HFFc6 (cell line): ENCODE measurements at regions not wholly inside any gene's neighbourhood (a gene's known extent, or its start where the extent isn't known, plus 50 kb on each side); places are given as distances from the start of the nearest gene placed in this dataset.

Source experiments
- DNase-seq: peaks from one replicate; pipeline ENCODE4 v3.0.0-alpha.2; 2018
- H3K27ac Mint-ChIP-seq: 2 replicates; pipeline ENCODE4 v1.8.0; 2020; ENCODE audit warnings: mild to moderate bottlenecking, mixed read lengths
- H3K27me3 Mint-ChIP-seq: 2 replicates; pipeline ENCODE4 v1.8.0; 2021; ENCODE audit warnings: mild to moderate bottlenecking, moderate library complexity, mixed read lengths; ENCODE audit not compliant: insufficient read depth
- H3K36me3 Mint-ChIP-seq: 2 replicates; pipeline ENCODE4 v1.8.0; 2021; ENCODE audit warnings: low read depth, mixed read lengths
- H3K4me1 Mint-ChIP-seq: 2 replicates; pipeline ENCODE4 v1.8.0; 2020; ENCODE audit warnings: low read depth, mixed read lengths
- H3K4me3 Mint-ChIP-seq: 2 replicates; pipeline ENCODE4 v1.8.0; 2020; ENCODE audit warnings: mild to moderate bottlenecking, moderate library complexity, mixed read lengths
- H3K9me3 Mint-ChIP-seq: 2 replicates; pipeline ENCODE4 v1.8.0; 2020; ENCODE audit warnings: mild to moderate bottlenecking, mixed read lengths
- TF ChIP-seq, protein P1 (sequence below): fragments of 200-600 bp; sonication (generic); IDR thresholded peaks from 2 replicates; pipeline ENCODE4 v1.5.0; 2021; ENCODE audit warnings: antibody characterized with exemption, mild to moderate bottlenecking

DNA sequence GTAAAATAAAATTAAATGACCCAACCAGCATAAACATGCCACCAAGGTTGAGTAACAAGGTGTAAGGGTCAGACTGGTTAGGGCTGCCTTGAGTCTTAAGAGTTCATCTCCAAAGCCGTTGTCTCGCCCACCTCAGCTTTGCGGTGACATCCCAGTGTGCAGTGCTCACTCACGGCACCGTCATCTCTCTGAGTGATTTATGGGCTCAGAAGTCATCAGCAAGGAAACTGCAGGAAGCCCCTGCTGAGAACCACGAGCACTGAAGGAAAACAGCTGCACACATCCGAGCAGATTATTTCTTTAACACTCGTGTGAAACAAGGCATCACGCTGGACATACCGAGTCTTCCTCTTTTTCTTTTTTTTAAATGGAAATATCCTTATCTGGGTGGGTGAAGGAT, 411.1 kb downstream of the TRIML1 start:
- Mint-ChIP-seq H3K4me1 (no peaks in the 10 kb centered on the region), H3K36me3 (no peaks in the 10 kb centered on the region), H3K9me3 (peaks cover 14% of the 10 kb centered on the region; the same call in 1 of the 2 replicates), H3K27ac (no peak overlapping the region), H3K4me3 (no peak overlapping the region), H3K27me3 (no peaks in the 10 kb centered on the region)
- no peak for DNase-seq
- TF ChIP-seq, protein P1, sequence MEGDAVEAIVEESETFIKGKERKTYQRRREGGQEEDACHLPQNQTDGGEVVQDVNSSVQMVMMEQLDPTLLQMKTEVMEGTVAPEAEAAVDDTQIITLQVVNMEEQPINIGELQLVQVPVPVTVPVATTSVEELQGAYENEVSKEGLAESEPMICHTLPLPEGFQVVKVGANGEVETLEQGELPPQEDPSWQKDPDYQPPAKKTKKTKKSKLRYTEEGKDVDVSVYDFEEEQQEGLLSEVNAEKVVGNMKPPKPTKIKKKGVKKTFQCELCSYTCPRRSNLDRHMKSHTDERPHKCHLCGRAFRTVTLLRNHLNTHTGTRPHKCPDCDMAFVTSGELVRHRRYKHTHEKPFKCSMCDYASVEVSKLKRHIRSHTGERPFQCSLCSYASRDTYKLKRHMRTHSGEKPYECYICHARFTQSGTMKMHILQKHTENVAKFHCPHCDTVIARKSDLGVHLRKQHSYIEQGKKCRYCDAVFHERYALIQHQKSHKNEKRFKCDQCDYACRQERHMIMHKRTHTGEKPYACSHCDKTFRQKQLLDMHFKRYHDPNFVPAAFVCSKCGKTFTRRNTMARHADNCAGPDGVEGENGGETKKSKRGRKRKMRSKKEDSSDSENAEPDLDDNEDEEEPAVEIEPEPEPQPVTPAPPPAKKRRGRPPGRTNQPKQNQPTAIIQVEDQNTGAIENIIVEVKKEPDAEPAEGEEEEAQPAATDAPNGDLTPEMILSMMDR: no peak

DNA sequence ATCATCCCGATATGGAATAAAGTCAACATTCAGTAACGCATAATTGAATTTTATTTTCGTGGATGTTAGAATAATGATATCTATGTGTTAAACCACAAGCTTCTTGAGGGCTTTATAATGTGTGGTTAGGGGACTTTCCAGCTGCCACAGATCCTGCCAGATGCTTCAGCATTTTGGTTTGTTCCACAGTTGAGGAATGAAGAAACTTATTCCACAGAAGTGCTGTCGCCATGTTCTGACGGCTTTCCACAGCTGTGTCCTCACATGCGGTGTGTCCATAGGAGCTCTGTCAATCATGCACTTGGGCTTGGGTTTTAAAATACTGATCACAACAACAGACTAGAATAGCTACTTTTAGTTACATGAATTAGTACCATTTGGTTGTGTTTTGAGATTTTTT, 411.9 kb downstream of the TRIML1 start:
- Mint-ChIP-seq H3K4me3 (no peak overlapping the region), H3K27me3 (no peaks in the 10 kb centered on the region), H3K36me3 (no peaks in the 10 kb centered on the region), H3K9me3 (peaks cover 14% of the 10 kb centered on the region; the same call in 1 of the 2 replicates), H3K27ac (no peak overlapping the region), H3K4me1 (no peaks in the 10 kb centered on the region)
- no peak for DNase-seq
- TF ChIP-seq, protein P1: no peak

GRCh38 chr4:188552741-188553275, 413.6 kb downstream of the TRIML1 start:
- H3K4me1 Mint-ChIP-seq: no peaks in the 10 kb centered on the region
- TF ChIP-seq, protein P1: no peak
- H3K36me3 Mint-ChIP-seq: no peaks in the 10 kb centered on the region
- no peak overlapping the region for H3K4me3 Mint-ChIP-seq
- H3K9me3 Mint-ChIP-seq: peaks cover 14% of the 10 kb centered on the region; the same call in 1 of the 2 replicates
- H3K27me3 Mint-ChIP-seq: no peaks in the 10 kb centered on the region
- no peak overlapping the region for H3K27ac Mint-ChIP-seq
- DNase-seq: no peak

GRCh38 chr4:188554413-188554812, 415.2 kb downstream of the TRIML1 start:
- no peak overlapping the region for H3K27ac Mint-ChIP-seq
- no peaks in the 10 kb centered on the region for H3K4me1 Mint-ChIP-seq
- no peak for DNase-seq
- TF ChIP-seq, protein P1: no peak
- H3K27me3 Mint-ChIP-seq: no peaks in the 10 kb centered on the region
- no peak overlapping the region for H3K4me3 Mint-ChIP-seq
- peaks cover 10% of the 10 kb centered on the region; the same call in 1 of the 2 replicates for H3K9me3 Mint-ChIP-seq
- H3K36me3 Mint-ChIP-seq: no peaks in the 10 kb centered on the region

- Mint-ChIP-seq H3K4me1 (no peaks in the 10 kb centered on the region), H3K4me3 (no peak overlapping the region), H3K27me3 (no peaks in the 10 kb centered on the region), H3K36me3 (no peaks in the 10 kb centered on the region), H3K27ac (no peak overlapping the region), H3K9me3 (peaks cover 18% of the 10 kb centered on the region)
- no peak for DNase-seq
- TF ChIP-seq, protein P1: no peak
These were observed 433.9 kb downstream of the TRIML1 start for GRCh38 chr4:188573104-188573503.

GRCh38 chr4:188578657-188579056, 439.4 kb downstream of the TRIML1 start:
- Mint-ChIP-seq H3K27me3 (no peaks in the 10 kb centered on the region), H3K9me3 (peaks cover 29% of the 10 kb centered on the region), H3K27ac (no peak overlapping the region), H3K36me3 (no peaks in the 10 kb centered on the region), H3K4me1 (no peaks in the 10 kb centered on the region), H3K4me3 (no peak overlapping the region)
- DNase-seq: no peak
- TF ChIP-seq, protein P1: no peak
